Bronchial epithelial cell (primary cell): ENCODE measurements at regions not wholly inside any gene's neighbourhood (a gene's known extent, or its start where the extent isn't known, plus 50 kb on each side); places are given as distances from the start of the nearest gene placed in this dataset.

Source experiments
- DNase-seq: peaks from one replicate; pipeline ENCODE4 v3.0.0-alpha.2; 2010; ENCODE audit warnings: low read depth
- FAIRE-seq: peaks from 2 replicates; lab custom pipeline; 2011; peaks lifted over from hg19 to GRCh38; lab: Jason Lieb, UNC
- H3K27me3 ChIP-seq: 2 replicates; pipeline ENCODE4 v1.5.1; 2011; ENCODE audit warnings: low read length; ENCODE audit not compliant: control insufficient read depth, insufficient read depth
- H3K36me3 ChIP-seq: 2 replicates; pipeline ENCODE4 v1.5.1; 2011; ENCODE audit warnings: low read length; ENCODE audit not compliant: control insufficient read depth, insufficient read depth
- H3K4me3 ChIP-seq: 2 replicates; pipeline ENCODE4 v1.5.1; 2011; ENCODE audit warnings: mild to moderate bottlenecking, low read depth, low read length, control low read depth
- CTCF ChIP-seq: IDR thresholded peaks from 2 replicates; pipeline ENCODE4 v1.5.1; 2011; ENCODE audit warnings: mild to moderate bottlenecking, moderate library complexity, low read length, control low read depth, inconsistent platforms; ENCODE audit not compliant: insufficient read depth, severe bottlenecking

GRCh38 chr2:239528146-239528545 is 127.3 kb upstream of the HDAC4 start:
- FAIRE-seq: no peak
- no peaks in the 10 kb centered on the region for H3K27me3 ChIP-seq
- no peak for DNase-seq

GRCh38 chr2:239526666-239527415 is 126.0 kb upstream of the HDAC4 start:
- TF ChIP-seq CTCF: no peak
- DNase-seq: no peak
- Histone ChIP-seq H3K27me3 (no peaks in the 10 kb centered on the region), H3K36me3 (no peaks in the 10 kb centered on the region), H3K4me3 (no peak overlapping the region)
- no peak for FAIRE-seq

More at GRCh38 chr2:239528146-239528545, 127.3 kb upstream of the HDAC4 start:
- TF ChIP-seq CTCF: no peak
- no peak overlapping the region for H3K4me3 ChIP-seq
- no peaks in the 10 kb centered on the region for H3K36me3 ChIP-seq

GRCh38 chr2:239526038-239526437 is 125.2 kb upstream of the HDAC4 start:
- no peak overlapping the region for H3K4me3 ChIP-seq
- no peak for DNase-seq
- no peak for TF ChIP-seq CTCF
- no peak for FAIRE-seq
- H3K27me3 ChIP-seq: no peaks in the 10 kb centered on the region
- no peaks in the 10 kb centered on the region for H3K36me3 ChIP-seq

- TF ChIP-seq CTCF: no peak
- no peaks in the 10 kb centered on the region for H3K27me3 ChIP-seq
- no peaks in the 10 kb centered on the region for H3K36me3 ChIP-seq
- H3K4me3 ChIP-seq: no peak overlapping the region
- no peak for FAIRE-seq
- no peak for DNase-seq
Observed at GRCh38 chr2:239523954-239524330, 123.1 kb upstream of the HDAC4 start.

- TF ChIP-seq CTCF: no peak
- Histone ChIP-seq H3K4me3 (no peak overlapping the region), H3K36me3 (no peaks in the 10 kb centered on the region), H3K27me3 (no peaks in the 10 kb centered on the region)
- no peak for FAIRE-seq
- DNase-seq: no peak
Observed at GRCh38 chr2:239523147-239523953, 122.5 kb upstream of the HDAC4 start.
